ENCODE measurements at regions not wholly inside any gene's neighbourhood (a gene's known extent, or its start where the extent isn't known, plus 50 kb on each side); places are given as distances from the start of the nearest gene placed in this dataset.
"Not testable (repeated sequence)": the region's sequence is repeated elsewhere in the genome, so short reads cannot be mapped to it uniquely, and the experiment has no call there.

GRCh38 chr5:2857837-2858236, 106.4 kb upstream of the IRX2 start:
- no peak for DNase-seq (ENCODE audit: extremely low read depth, low read depth)

DNA sequence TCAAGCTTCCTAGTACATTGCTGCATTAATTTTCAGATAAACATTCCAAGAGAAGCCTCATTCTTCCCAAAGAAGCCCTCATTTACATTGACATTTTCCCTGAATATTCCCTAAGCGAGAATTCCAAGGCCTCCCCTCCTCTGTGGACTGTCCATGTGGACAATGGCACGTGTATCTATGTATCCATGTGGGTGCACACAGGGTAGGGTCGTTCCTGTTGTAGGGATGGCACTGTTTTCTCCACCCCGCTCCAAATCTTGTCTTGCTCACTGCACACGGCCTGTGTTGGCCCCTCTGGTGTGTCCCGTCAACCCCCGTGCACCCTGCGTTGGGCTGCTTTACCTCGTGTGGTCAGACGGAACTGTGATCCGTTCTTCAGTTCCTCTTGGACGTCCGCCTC, 104.7 kb upstream of the IRX2 start:
- DNase-seq (ENCODE audit: extremely low read depth, low read depth): no peak

GRCh38 chr5:2852446-2852845, 101.0 kb upstream of the IRX2 start:
- no peak for DNase-seq (ENCODE audit: extremely low read depth, low read depth)

DNA sequence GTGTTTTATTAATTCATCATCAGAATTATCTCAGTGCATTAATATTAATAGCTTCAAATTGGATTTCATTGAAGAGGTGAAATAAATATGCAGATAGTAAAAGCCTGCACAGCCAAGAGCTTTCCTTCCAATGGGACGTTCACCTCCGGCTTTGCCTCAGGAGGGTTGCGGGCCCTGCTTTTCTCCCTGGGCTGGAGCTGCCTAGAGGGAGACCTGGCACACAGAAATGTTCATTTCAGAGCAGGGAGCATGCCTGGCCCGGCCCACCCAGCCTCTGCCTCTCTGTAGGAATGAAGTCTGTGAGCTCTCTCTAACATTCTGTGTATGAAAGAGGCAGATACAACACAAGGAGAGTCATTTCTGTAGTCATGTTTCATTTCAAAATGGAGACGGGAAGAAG, 100.4 kb upstream of the IRX2 start:
- no peak for DNase-seq (ENCODE audit: extremely low read depth, low read depth)

DNA sequence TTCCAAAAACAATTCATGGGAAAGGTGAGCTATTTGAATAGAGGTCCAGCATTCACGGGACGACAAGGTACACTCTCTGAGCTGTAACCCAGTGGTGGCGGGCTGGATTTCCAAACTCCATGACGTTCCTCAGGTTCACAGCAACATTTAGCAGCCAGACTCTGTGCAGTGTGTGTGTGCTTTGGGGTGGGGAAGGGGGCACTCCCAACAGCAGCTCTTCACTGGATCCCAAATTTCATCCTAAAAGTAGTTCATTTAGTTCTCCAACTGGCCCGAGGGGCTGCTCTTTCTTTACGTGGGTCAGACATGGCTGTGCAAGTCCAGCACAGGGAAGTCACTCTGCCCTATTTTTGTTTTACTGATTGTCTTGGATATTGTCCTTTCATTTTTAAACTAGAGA, 98.0 kb upstream of the IRX2 start:
- DNase-seq (ENCODE audit: extremely low read depth, low read depth): no peak

DNA sequence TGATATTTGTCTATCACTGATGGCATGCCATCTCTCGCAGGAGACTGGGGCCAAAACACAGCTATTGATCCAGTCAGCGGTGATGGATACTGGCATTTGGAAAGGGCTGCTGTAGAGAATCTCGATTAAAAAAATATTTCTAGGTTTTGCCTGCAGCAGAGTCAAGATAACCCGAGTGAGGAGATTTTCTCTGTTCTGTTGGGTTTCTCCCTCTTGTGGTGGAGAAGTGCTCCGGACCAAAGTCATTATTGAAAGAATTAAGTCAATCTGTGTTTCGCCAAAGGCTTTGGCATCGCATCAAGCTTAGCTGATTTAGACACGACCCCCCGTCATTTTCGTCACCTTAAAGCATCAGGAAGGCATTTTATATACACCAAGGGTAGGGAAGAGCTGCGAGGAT, 97.1 kb upstream of the IRX2 start:
- no peak for DNase-seq (ENCODE audit: extremely low read depth, low read depth)

DNA sequence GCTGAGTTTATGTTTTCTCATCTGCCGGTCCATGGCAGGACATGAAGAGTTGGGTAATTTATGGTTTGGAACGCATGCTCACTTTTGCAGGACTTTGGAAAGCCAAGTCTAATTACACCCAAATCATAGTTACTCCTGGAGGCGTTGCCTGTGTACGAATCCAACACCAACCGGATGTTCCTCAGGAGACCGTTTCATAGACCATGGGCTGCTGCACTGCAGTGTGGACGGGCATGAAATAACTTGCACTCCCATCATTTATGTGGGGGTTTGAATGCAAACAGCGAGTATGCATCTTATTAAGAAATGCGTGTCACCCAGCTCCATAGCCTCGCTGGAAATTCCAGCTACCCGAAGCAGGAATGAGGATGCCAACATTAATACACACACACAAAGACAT, 96.1 kb upstream of the IRX2 start:
- DNase-seq (ENCODE audit: extremely low read depth, low read depth): no peak

DNA sequence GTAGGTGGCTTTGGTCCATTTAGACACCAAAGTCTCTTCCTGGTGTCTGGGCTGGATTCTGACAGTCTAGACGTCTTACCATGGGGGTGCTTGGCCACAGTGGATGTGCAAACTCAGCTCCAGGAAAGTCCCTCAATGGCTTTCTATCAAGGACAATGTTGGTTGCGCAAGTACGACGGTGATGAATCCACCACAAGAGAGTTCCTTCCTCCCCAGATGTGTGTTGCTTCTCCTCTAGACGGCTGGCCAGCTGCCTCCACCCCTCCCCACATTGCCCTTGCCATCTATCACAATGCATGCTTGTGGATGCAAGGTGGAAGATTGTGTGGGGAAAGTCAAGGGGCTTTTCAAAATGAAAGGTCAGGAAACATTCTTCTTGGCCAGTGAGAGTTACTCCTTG, 89.7 kb upstream of the IRX2 start:
- no peak for DNase-seq (ENCODE audit: extremely low read depth, low read depth)

DNA sequence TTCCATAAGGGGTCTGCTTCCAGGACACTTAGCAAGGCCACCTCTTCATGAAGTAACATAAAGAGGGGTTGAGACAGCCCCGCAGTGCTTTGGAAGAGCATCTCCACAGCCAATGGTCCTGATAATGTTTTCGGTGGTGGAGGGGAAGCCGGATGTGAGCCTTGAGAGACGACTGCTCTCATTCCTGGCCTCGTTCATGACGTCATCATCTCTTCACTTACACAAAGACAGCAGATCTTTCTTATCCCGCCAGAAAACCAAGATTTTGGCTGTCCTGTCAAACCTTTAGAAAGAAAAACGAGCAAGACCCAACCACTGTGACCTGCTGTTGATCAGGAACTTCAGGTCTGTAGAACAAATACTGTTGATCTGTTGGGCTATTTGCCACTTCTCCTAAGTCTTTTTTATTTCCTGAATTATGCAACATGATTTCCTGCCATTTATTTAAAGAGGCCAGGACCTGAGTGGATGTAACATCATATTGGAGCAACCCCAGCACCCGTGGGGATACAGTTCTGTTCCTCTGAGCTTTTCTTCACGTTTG, 89.0 kb upstream of the IRX2 start:
- DNase-seq (ENCODE audit: extremely low read depth, low read depth): no peak

DNA sequence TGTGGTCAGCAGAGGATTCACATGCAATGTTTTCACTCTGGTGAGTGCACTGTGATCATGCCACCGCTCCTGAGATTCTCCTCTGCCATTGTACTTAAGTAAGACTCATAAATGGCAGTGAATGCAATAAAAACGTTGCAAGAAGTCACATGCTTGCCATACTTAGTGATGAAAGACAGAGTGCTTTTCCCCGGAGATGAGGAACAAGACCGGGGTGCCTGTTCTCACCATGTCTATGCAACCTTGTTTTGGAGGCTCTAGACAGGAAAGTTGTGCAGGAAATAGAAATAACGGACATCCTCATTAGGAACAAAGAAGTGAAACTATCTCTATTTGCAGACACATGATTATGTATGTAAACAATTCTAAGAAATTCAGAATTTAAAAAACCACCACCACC, 84.7 kb upstream of the IRX2 start:
- no peak for DNase-seq (ENCODE audit: extremely low read depth, low read depth)

GRCh38 chr5:2833556-2833955, 82.1 kb upstream of the IRX2 start:
- DNase-seq (ENCODE audit: extremely low read depth, low read depth): no peak

DNA sequence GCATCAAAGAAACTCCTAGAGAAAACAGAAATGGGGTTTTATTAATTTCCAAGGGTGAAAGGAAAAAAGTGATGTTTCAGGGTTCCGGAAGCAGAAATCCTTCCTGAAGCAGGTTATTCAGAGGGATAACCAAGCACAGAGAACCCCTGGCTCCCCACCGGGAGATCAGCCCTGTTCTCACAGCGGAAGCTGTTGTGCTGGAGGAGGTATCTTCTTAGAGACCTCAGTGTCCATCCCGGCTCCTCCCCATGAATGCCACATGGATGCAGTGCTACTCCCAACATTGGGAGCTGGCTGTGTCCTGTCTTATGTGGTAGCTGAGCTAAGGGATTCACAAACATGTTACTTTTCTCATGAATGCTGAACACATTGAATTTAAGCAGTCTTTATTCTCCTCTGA, 80.9 kb upstream of the IRX2 start:
- DNase-seq (ENCODE audit: extremely low read depth, low read depth): no peak

DNA sequence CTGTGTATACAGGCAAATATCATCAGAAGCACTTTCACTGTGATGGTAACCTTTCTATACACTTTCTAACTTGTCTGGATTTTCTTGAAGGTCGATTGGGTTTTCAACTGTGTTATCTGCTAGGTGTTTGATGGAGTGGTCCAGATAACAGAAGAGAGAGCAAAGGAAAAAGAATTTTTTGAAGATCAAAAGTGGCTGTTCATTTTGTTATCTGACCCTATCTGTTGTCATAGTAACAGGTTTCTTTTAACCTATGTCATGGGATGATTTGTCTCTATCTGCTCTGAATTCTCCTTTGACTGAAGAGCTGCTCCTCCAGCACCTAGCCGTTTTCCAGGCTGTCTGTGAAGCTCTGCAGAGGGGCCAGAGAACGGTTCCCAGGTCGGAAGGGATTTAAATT, 77.8 kb upstream of the IRX2 start:
- DNase-seq (ENCODE audit: extremely low read depth, low read depth): no peak

DNA sequence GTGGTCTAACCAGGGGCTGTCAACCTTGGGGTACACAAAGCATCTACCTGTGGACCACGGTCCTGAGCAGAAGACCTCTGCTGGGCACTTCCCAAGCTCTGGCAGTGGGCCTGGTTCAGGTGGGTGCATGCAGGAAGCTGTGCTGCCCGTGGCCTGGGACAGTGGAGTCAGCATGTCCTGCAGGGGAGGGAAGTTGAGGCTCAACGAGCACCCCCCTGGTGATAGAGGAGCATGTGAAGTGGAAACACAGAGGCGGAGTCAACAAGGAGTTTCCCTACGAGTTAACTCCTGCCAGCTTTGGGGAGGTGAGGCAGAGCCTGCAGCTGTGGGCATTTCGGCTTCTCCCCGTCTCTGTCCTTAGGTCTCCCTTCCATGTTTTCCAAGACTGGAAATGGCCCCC, 67.5 kb upstream of the IRX2 start:
- DNase-seq (ENCODE audit: extremely low read depth, low read depth): no peak

- DNase-seq (ENCODE audit: extremely low read depth, low read depth): no peak
Observed at GRCh38 chr5:2817031-2817603, 65.6 kb upstream of the IRX2 start.

DNA sequence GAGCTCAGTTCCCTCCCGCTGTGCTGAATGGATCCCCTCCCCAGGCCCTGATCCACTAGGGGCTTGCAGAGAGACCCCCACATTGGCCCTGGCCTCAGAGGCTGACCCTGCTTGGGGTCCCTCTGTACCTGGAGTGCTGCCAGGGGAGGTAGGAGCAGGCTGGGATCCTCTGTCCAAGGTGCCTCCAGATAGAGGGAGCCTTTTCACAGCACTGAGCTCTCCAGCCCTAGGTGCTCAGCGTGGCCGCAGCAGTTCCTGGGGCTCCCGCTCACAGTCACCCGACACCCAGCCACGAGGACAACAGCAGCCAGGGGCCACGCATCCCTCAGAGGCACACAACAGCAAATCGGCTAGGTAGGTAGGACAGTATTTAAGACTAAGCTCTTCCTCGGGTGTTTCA, 62.2 kb upstream of the IRX2 start:
- no peak for DNase-seq (ENCODE audit: extremely low read depth, low read depth)

DNA sequence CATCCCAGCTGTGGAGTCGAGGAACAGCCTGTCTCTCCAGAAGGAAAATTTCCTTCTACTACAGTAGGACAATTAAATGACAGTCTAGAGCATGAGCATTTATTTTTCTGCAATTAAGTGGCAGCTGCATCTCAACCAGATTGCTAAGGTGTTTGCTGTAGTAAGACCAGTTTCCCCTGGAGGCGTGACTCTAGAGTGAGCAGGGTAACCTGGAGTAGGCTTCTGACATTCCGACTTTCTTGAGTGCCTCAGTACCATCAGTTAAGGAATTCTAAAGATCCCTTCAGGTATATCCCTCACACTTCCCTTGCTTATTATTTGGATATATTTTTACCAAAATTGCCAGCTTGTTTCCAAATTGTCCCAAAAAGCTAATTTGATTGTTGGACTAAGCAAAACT, 59.2 kb upstream of the IRX2 start:
- DNase-seq (ENCODE audit: extremely low read depth, low read depth): no peak

- not testable (repeated sequence) for DNase-seq (ENCODE audit: extremely low read depth, low read depth)
Observed at GRCh38 chr5:2807244-2807643, 55.8 kb upstream of the IRX2 start.

DNA sequence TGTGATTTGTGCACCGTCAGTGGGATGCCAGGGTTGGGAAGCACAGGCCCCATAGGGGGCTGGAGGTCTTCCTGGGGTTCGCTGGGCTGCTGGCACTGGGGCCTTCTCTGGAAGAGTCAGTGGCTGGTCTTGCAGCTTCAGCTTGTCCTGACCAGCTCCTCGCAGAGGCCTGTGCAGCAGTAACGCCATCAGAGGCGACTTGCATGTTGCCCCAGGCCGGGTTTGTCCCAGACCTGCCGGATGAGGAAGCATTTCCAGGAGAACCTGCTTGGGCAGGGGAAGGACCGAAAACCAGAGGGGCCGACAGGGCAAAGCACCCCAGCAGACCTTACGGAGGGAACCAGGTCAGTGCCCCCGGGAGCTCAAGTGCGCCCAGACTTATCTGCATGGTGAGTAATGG, 54.7 kb upstream of the IRX2 start:
- no peak for DNase-seq (ENCODE audit: extremely low read depth, low read depth)

DNA sequence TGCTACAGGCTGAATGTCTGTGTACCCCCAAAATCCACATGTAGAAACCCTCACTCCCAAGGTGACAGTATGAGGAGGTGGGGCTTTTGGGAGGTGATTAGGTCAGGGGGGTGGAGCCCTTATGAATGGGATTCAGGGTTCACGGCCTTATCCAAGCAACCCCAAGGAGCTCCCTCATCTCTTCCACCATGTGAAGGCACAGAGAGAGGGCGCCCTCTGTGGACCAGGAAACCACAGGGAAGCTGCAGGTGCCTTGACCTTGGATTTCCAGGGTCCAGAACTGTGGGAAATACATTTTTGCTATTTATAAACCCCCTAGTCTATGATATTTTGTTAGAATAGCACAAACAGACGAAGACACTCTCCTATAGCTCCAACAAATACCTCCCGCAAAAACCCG, 53.6 kb upstream of the IRX2 start:
- DNase-seq (ENCODE audit: extremely low read depth, low read depth): no peak

DNA sequence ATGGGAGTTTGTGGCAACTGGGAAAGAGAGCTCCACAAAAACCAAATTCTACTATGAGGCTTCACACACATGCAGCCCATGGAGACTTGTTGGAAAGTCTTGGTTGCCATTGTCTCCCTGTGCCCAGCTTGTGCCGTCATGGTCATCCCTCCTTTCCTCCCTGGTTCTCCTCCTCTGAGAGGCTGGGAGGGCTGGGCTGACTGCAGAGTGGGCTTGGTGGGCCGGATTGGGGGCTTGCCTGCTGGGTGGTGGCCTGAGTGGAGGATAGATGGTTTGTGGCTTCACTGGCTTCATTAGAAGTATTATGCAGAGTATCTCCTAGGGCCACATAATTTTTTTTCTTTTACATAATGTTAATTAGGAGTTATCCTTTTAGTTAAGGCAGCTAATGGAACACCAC, 52.3 kb upstream of the IRX2 start:
- no peak for DNase-seq (ENCODE audit: extremely low read depth, low read depth)

GRCh38 chr5:2802693-2803365, 51.4 kb upstream of the IRX2 start:
- DNase-seq (ENCODE audit: extremely low read depth, low read depth): no peak

All from NCI-H460 (cell line).